DOHH2 (cell line): ENCODE measurements at regions not wholly inside any gene's neighbourhood (a gene's known extent, or its start where the extent isn't known, plus 50 kb on each side); places are given as distances from the start of the nearest gene placed in this dataset.

ENCODE experiments used
- CTCF ChIP-seq: fragments of 200-600 bp; sonication (generic); IDR thresholded peaks from one replicate; pipeline ENCODE4 v1.5.1; 2014; ENCODE audit warnings: antibody characterized with exemption, mild to moderate bottlenecking, low read depth, low read length; ENCODE audit not compliant: poor library complexity, severe bottlenecking
- EZH2phosphoT487 ChIP-seq: fragments of 200-600 bp; sonication (generic); IDR thresholded peaks from 2 replicates; pipeline ENCODE4 v1.6.1; 2017; ENCODE audit warnings: borderline replicate concordance, mild to moderate bottlenecking, antibody characterized with exemption, low read length, moderate library complexity, mixed read lengths

GRCh38 chr13:76677043-76677442, 209.2 kb downstream of the KCTD12 start:
- TF ChIP-seq CTCF (no peak), EZH2phosphoT487 (no peak)
